A673 (cell line): ENCODE measurements at regions not wholly inside any gene's neighbourhood (a gene's known extent, or its start where the extent isn't known, plus 50 kb on each side); places are given as distances from the start of the nearest gene placed in this dataset.

Experiments used
- BruUV-seq: library from RNA; stranded (reverse); fragments of 400-500 nt; replicated peaks from 2 replicates; lab custom pipeline; 2021; lab: Mats Ljungman, UMichigan
- CTCF ChIA-PET: fragments of 300-600 bp; sonication (Branson Sonifier 250); formaldehyde crosslinking; loops from one replicate; lab custom pipeline; 2022; ENCODE audit warnings: antibody characterized with exemption; lab: Charles Lee
- POLR2A ChIA-PET: fragments of 300-600 bp; sonication (Branson Sonifier 250); formaldehyde crosslinking; loops from one replicate; lab custom pipeline; 2022; ENCODE audit warnings: antibody characterized with exemption; ENCODE audit not compliant: low non-redundant PET; lab: Charles Lee
- DNase-seq: peaks from one replicate; pipeline ENCODE4 v3.0.0-alpha.2; 2015; ENCODE audit warnings: low spot score
- H3K27ac ChIP-seq: fragments of 200-600 bp; sonication (generic); 2 replicates; pipeline ENCODE4 v1.5.1; 2016; ENCODE audit warnings: mixed run types, low read depth, mild to moderate bottlenecking, mixed read lengths, antibody characterized with exemption, low read length; ENCODE audit not compliant: poor library complexity, severe bottlenecking
- H3K27me3 ChIP-seq: fragments of 200-600 bp; sonication (generic); replicated peaks from 2 replicates; pipeline ENCODE4 v1.6.1; 2017; ENCODE audit warnings: mixed run types, low read depth, mild to moderate bottlenecking, mixed read lengths, antibody characterized with exemption, low read length; ENCODE audit not compliant: insufficient read depth, poor library complexity
- H3K36me3 ChIP-seq: fragments of 200-600 bp; sonication (generic); 2 replicates; pipeline ENCODE4 v1.6.1; 2016; ENCODE audit warnings: mixed run types, mild to moderate bottlenecking, mixed read lengths, antibody characterized with exemption, low read length; ENCODE audit not compliant: insufficient read depth, poor library complexity, severe bottlenecking
- H3K4me1 ChIP-seq: fragments of 200-600 bp; sonication (generic); 2 replicates; pipeline ENCODE4 v1.6.1; 2017; ENCODE audit warnings: mixed run types, mild to moderate bottlenecking, mixed read lengths, antibody characterized with exemption, low read length; ENCODE audit not compliant: insufficient read depth, poor library complexity, severe bottlenecking
- H3K4me3 ChIP-seq: fragments of 200-600 bp; sonication (generic); 2 replicates; pipeline ENCODE4 v1.5.1; 2016; ENCODE audit warnings: low read depth, mixed run types, mild to moderate bottlenecking, mixed read lengths, low read length; ENCODE audit not compliant: poor library complexity, severe bottlenecking
- H3K9me3 ChIP-seq: fragments of 200-600 bp; sonication (generic); 2 replicates; pipeline ENCODE4 v1.6.1; 2016; ENCODE audit warnings: mixed run types, low read depth, mild to moderate bottlenecking, mixed read lengths, antibody characterized with exemption, low read length; ENCODE audit not compliant: poor library complexity, severe bottlenecking
- EZH2 ChIP-seq: fragments of 200-600 bp; sonication (generic); IDR thresholded peaks from 2 replicates; pipeline ENCODE4 v1.6.1; 2017; ENCODE audit warnings: borderline replicate concordance, low read depth, mild to moderate bottlenecking, mixed read lengths, antibody characterized with exemption, low read length; ENCODE audit not compliant: poor library complexity, severe bottlenecking
- intact Hi-C: fragments of 100-400 bp; cut with micrococcal nuclease; formaldehyde crosslinking; loops from one replicate; pipeline ENCODE4 v1.10.0; 2022; ENCODE audit not compliant: unreplicated experiment
- TF ChIP-seq, protein P1 (sequence below): fragments of 300-800, 200-600 bp; sonication (generic); conservative IDR thresholded peaks from 2 replicates; pipeline ENCODE4 v1.5.1; 2017; ENCODE audit warnings: low read depth, mild to moderate bottlenecking, antibody characterized with exemption, low read length, moderate library complexity, mixed read lengths

DNA sequence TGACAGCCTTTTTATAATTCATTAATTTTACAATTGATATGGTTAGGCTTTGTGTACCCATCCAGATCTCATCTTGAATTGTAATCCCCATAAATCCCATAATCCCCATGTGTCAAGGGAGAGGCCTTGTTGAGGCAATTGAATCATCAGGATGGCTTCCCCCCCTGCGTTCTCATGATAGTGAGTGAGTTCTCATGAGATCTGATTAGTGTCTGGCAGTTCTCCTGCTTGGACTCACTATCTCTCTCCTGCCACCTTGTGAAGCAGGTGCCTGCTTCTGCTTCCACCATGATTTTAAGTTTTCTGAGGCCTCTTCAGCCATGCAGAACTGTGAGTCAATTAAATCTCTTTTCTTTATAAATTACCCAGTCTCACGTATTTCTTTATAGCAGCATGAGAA lies 165.7 kb upstream of the GNAI1 start:
- TF ChIP-seq EZH2, result no peak
- TF ChIP-seq, protein P1, sequence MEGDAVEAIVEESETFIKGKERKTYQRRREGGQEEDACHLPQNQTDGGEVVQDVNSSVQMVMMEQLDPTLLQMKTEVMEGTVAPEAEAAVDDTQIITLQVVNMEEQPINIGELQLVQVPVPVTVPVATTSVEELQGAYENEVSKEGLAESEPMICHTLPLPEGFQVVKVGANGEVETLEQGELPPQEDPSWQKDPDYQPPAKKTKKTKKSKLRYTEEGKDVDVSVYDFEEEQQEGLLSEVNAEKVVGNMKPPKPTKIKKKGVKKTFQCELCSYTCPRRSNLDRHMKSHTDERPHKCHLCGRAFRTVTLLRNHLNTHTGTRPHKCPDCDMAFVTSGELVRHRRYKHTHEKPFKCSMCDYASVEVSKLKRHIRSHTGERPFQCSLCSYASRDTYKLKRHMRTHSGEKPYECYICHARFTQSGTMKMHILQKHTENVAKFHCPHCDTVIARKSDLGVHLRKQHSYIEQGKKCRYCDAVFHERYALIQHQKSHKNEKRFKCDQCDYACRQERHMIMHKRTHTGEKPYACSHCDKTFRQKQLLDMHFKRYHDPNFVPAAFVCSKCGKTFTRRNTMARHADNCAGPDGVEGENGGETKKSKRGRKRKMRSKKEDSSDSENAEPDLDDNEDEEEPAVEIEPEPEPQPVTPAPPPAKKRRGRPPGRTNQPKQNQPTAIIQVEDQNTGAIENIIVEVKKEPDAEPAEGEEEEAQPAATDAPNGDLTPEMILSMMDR, result no peak
- Histone ChIP-seq H3K4me1 (no peaks in the 10 kb centered on the region), H3K9me3 (no peaks in the 10 kb centered on the region), H3K27ac (no peak overlapping the region), H3K4me3 (no peak overlapping the region), H3K36me3 (no peaks in the 10 kb centered on the region), H3K27me3 (peaks cover 3% of the 10 kb centered on the region)
- ChIA-PET CTCF (no interaction called here), POLR2A (no interaction called here)
- intact Hi-C loops, result no loop called here
- no peak for DNase-seq
- BruUV-seq, result no TSS peak

DNA sequence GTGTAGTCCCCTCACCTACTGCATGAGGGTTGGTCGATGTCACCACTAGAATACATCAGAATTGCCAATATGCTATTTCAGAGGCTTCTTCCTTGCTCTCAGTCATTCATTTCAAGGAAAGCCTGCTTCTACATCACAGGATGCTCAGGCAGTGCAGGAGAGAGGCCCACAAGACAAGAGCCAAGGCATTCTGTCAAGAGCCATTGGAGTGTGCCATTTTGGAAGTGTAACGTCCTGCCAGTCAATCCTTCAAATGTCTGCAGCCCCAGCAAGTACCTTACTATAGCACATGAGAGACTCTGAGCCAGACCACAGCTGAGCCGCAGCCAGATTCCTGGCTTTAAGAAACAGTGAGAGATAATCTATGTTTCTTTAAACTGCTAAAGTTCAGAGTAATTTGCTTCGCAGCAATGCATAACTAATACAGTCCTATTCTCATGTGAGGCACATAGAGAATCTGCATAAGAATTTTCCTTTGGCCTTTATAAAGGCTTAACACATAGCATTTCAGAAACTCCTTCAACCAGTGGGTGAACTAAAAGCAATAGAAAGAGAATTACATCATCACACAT lies 166.5 kb upstream of the GNAI1 start:
- ChIA-PET POLR2A (no interaction called here), CTCF (no interaction called here)
- intact Hi-C loops, result no loop called here
- H3K36me3 ChIP-seq, result no peaks in the 10 kb centered on the region
- H3K4me3 ChIP-seq, result no peak overlapping the region
- H3K4me1 ChIP-seq, result no peaks in the 10 kb centered on the region
- BruUV-seq, result no TSS peak
- no peak overlapping the region for H3K27ac ChIP-seq
- H3K9me3 ChIP-seq, result no peaks in the 10 kb centered on the region
- TF ChIP-seq, protein P1, result no peak
- no peak for TF ChIP-seq EZH2
- no peak for DNase-seq
- H3K27me3 ChIP-seq, result peaks cover 3% of the 10 kb centered on the region

DNA sequence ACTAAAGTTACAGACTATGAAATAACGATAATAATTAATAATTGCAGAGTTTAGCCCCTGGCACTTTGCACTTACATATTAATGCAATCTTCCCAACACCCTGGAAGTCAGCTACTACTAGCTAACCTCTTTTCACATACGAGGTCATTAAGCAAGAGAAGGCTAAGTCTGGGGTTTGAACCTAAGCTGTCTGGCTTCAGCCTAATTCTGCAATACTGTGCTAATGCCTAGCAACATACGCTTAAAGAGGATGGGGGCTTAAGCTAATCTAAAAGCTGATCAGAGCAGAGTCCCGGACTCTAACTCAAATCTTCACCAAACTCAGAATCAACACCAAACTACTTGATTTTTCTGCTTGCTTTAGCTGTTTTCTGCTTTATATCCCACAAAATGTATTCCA lies 168.7 kb upstream of the GNAI1 start:
- H3K27me3 ChIP-seq, result peaks cover 3% of the 10 kb centered on the region
- TF ChIP-seq, protein P1, result no peak
- TF ChIP-seq EZH2, result no peak
- POLR2A ChIA-PET, result no interaction called here
- H3K27ac ChIP-seq, result no peak overlapping the region
- no peaks in the 10 kb centered on the region for H3K9me3 ChIP-seq
- no peak overlapping the region for H3K4me3 ChIP-seq
- no peaks in the 10 kb centered on the region for H3K4me1 ChIP-seq
- DNase-seq, result no peak
- BruUV-seq, result no TSS peak
- CTCF ChIA-PET, result no interaction called here
- no peaks in the 10 kb centered on the region for H3K36me3 ChIP-seq
- intact Hi-C loops, result no loop called here
